ENCODE measurements at regions not wholly inside any gene's neighbourhood (a gene's known extent, or its start where the extent isn't known, plus 50 kb on each side); places are given as distances from the start of the nearest gene placed in this dataset.

GRCh38 chr1:100606438-100606837, 68.5 kb downstream of the GPR88 start:
- no peak overlapping the region for H3K4me2 ChIP-seq (ENCODE audit: insufficient read depth, low read length)
- TF ChIP-seq POLR2AphosphoS5 (IDR thresholded peaks at IDR 0.05; ENCODE audit: insufficient read depth, low read depth, low read length) (no peak), CTCF (IDR thresholded peaks at IDR 0.05; ENCODE audit: extremely low read depth in 1 of 2, insufficient read depth in 1 of 2, low read depth in 1 of 2, low read length in 2 of 2) (peak; percentile 53 to 63)
- H3K36me3 ChIP-seq (ENCODE audit: control insufficient read depth in 2 of 2, extremely low read depth in 1 of 2, insufficient read depth in 2 of 2, low read length in 2 of 2), result no peaks in the 10 kb centered on the region
- dilution Hi-C loops (cut with MboI; ENCODE audit: extremely low pct_ligation_motif_present, low sequenced_read_pairs) (loop anchor here (25.0 kb wide), 1 partner anchor 256 kb away; no protein-coding TSS in a partner anchor), intact Hi-C loops (cut with micrococcal nuclease) (loop anchor here (1.0 kb wide), 2 partner anchors 143 to 260 kb away; no protein-coding TSS in a partner anchor)
- ChIA-PET CTCF (interaction anchor here (0.9 to 2.9 kb wide), 14 partner anchors 9 to 262 kb away, joined by 3 to 56 read pairs (median 6); no protein-coding TSS in a partner anchor), POLR2A (no interaction called here)
- H3K27me3 ChIP-seq (ENCODE audit: control insufficient read depth in 2 of 2, insufficient read depth in 2 of 2, low read length in 2 of 2), result no peaks in the 10 kb centered on the region
- H3K9me3 ChIP-seq (replicated peaks; ENCODE audit: control insufficient read depth, insufficient read depth, low read length), result no peaks in the 10 kb centered on the region
- H3K4me1 ChIP-seq (ENCODE audit: control insufficient read depth, extremely low read depth, insufficient read depth, low read length), result no peaks in the 10 kb centered on the region
- no peak overlapping the region for H3K9ac ChIP-seq (replicated peaks; ENCODE audit: extremely low read depth, insufficient read depth, low read length)
- H2AFZ ChIP-seq (ENCODE audit: low read depth, low read length), result no peak overlapping the region
- H3K9me1 ChIP-seq (replicated peaks; ENCODE audit: control insufficient read depth, extremely low read depth, insufficient read depth, low read length), result no peaks in the 10 kb centered on the region
- no peaks in the 10 kb centered on the region for H4K20me1 ChIP-seq (replicated peaks; ENCODE audit: control insufficient read depth, extremely low read depth, insufficient read depth, low read length)
- no peak overlapping the region for H3K4me3 ChIP-seq (replicated peaks in 1 of 3; ENCODE audit: insufficient read depth in 1 of 3, low read depth in 1 of 3, low read length in 3 of 3)
- H3K27ac ChIP-seq (ENCODE audit: insufficient read depth, low read depth, low read length), result no peak overlapping the region
- BruUV-seq (replicated peaks), result no TSS peak
- peak; percentile 78 for DNase-seq (ENCODE audit: low read depth, low spot score)
- peak; percentile 81 for FAIRE-seq
- H3K79me2 ChIP-seq (ENCODE audit: control insufficient read depth, insufficient read depth, low read length), result no peaks in the 10 kb centered on the region

- no TSS peak for BruUV-seq (replicated peaks)
- Histone ChIP-seq H3K9ac (replicated peaks; ENCODE audit: extremely low read depth, insufficient read depth, low read length) (no peak overlapping the region), H3K4me2 (ENCODE audit: insufficient read depth, low read length) (no peak overlapping the region), H4K20me1 (replicated peaks; ENCODE audit: control insufficient read depth, extremely low read depth, insufficient read depth, low read length) (no peaks in the 10 kb centered on the region), H3K27me3 (ENCODE audit: control insufficient read depth in 2 of 2, insufficient read depth in 2 of 2, low read length in 2 of 2) (no peaks in the 10 kb centered on the region), H3K4me3 (replicated peaks in 1 of 3; ENCODE audit: insufficient read depth in 1 of 3, low read depth in 1 of 3, low read length in 3 of 3) (no peak overlapping the region), H3K9me1 (replicated peaks; ENCODE audit: control insufficient read depth, extremely low read depth, insufficient read depth, low read length) (no peaks in the 10 kb centered on the region), H3K4me1 (ENCODE audit: control insufficient read depth, extremely low read depth, insufficient read depth, low read length) (no peaks in the 10 kb centered on the region), H3K9me3 (replicated peaks; ENCODE audit: control insufficient read depth, insufficient read depth, low read length) (no peaks in the 10 kb centered on the region), H3K27ac (ENCODE audit: insufficient read depth, low read depth, low read length) (no peak overlapping the region), H3K36me3 (ENCODE audit: control insufficient read depth in 2 of 2, extremely low read depth in 1 of 2, insufficient read depth in 2 of 2, low read length in 2 of 2) (no peaks in the 10 kb centered on the region), H3K79me2 (ENCODE audit: control insufficient read depth, insufficient read depth, low read length) (no peaks in the 10 kb centered on the region), H2AFZ (ENCODE audit: low read depth, low read length) (peak overlapping the region; percentile 34)
- intact Hi-C loops (cut with micrococcal nuclease), result no loop called here
- FAIRE-seq, result no peak
- dilution Hi-C loops (cut with MboI; ENCODE audit: extremely low pct_ligation_motif_present, low sequenced_read_pairs), result loop anchor here (25.0 kb wide), 1 partner anchor 255 kb away; no protein-coding TSS in a partner anchor
- no peak for DNase-seq (ENCODE audit: low read depth, low spot score)
- POLR2A ChIA-PET, result no interaction called here
- CTCF ChIA-PET, result interaction anchor here (1.5 to 2.9 kb wide), 4 partner anchors 228 to 261 kb away, joined by 6 to 56 read pairs (median 8); no protein-coding TSS in a partner anchor
- TF ChIP-seq MYC (IDR thresholded peaks at IDR 0.05; ENCODE audit: low read depth, low read length) (no peak), FOS (IDR thresholded peaks at IDR 0.05; ENCODE audit: borderline replicate concordance, insufficient read depth, low read length) (no peak), POLR2AphosphoS5 (IDR thresholded peaks at IDR 0.05; ENCODE audit: insufficient read depth, low read depth, low read length) (no peak), EZH2 (IDR thresholded peaks at IDR 0.05; ENCODE audit: borderline replicate concordance, low read depth, low read length, severe bottlenecking) (no peak), JUN (IDR thresholded peaks at IDR 0.05; ENCODE audit: borderline replicate concordance, insufficient read depth, insufficient read length, low read depth) (no peak), GATA2 (IDR thresholded peaks at IDR 0.05; ENCODE audit: insufficient read depth, insufficient read length, low read depth, low read length) (no peak), MAX (IDR thresholded peaks at IDR 0.05; ENCODE audit: insufficient read depth, insufficient read length) (no peak), POLR2A (IDR thresholded peaks at IDR 0.05; ENCODE audit: low read depth, low read length) (no peak), CTCF (IDR thresholded peaks at IDR 0.05; ENCODE audit: extremely low read depth in 1 of 2, insufficient read depth in 1 of 2, low read depth in 1 of 2, low read length in 2 of 2) (no peak)
Measured at GRCh38 chr1:100607628-100608240, 69.8 kb downstream of the GPR88 start.

Measured in endothelial cell of umbilical vein (primary cell).